SK-N-SH (cell line): ENCODE measurements at regions not wholly inside any gene's neighbourhood (a gene's known extent, or its start where the extent isn't known, plus 50 kb on each side); places are given as distances from the start of the nearest gene placed in this dataset.

Experiments
- CTCF ChIA-PET: fragments of 300-600, 350-600 bp; formaldehyde crosslinking; extraction: SDS; loops from one replicate; lab custom pipeline; 2021; lab: Yijun Ruan, JAX
- POLR2A ChIA-PET: fragments of 350-600 bp; sonication (Branson Sonifier 250); formaldehyde crosslinking; extraction: SDS; loops from one replicate; lab custom pipeline; 2020; ENCODE audit warnings: antibody characterized with exemption, inconsistent platforms; lab: Yijun Ruan, JAX
- DNase-seq: peaks from one replicate; pipeline ENCODE4 v3.0.0; 2012
- H2AFZ ChIP-seq: fragments of 200-600 bp; sonication (generic); 2 replicates; pipeline ENCODE4 v1.8.1; 2016; ENCODE audit warnings: antibody characterized with exemption, mild to moderate bottlenecking, low read depth
- H3F3A ChIP-seq: fragments of 200-600 bp; sonication (generic); replicated peaks from 2 replicates; pipeline ENCODE3; 2016; ENCODE audit warnings: antibody characterized with exemption, mild to moderate bottlenecking; ENCODE audit not compliant: insufficient read depth
- H3K27ac ChIP-seq, 2 experiments: fragments of 200-500 bp in 1 of 2; fragments of 200-600 bp in 1 of 2; sonication (Bioruptor generic) in 1 of 2; sonication (generic), shearing (Covaris generic) in 1 of 2; 2 replicates each; pipeline versions ENCODE4 v1.5.1 to v1.6.1; 2014 to 2016; ENCODE audit warnings: low read depth in 2 of 2, inconsistent platforms in 1 of 2, low read length in 1 of 2, mild to moderate bottlenecking in 1 of 2, mixed read lengths in 1 of 2
- H3K27me3 ChIP-seq: fragments of 200-600 bp; sonication (generic), shearing (Covaris generic); 2 replicates; pipeline ENCODE4 v1.6.1; 2016; ENCODE audit warnings: mixed run types; ENCODE audit not compliant: insufficient read depth
- H3K36me3 ChIP-seq, 2 experiments: fragments of 200-500 bp in 1 of 2; fragments of 200-600 bp in 1 of 2; sonication (Bioruptor generic) in 1 of 2; sonication (generic) in 1 of 2; replicated peaks in 1 of 2; 2 replicates each; pipeline versions ENCODE3 to v1.5.1; 2014 to 2016; ENCODE audit warnings: low read length in 1 of 2, mild to moderate bottlenecking in 1 of 2; ENCODE audit not compliant: insufficient read depth in 2 of 2, control insufficient read depth in 1 of 2
- H3K4me1 ChIP-seq, 2 experiments: fragments of 200-500 bp in 1 of 2; fragments of 200-600 bp in 1 of 2; sonication (Bioruptor generic) in 1 of 2; sonication (generic), shearing (Covaris generic) in 1 of 2; 2 replicates each; pipeline versions ENCODE4 v1.5.1 to v1.6.1; 2014 to 2016; ENCODE audit warnings: low read depth in 1 of 2, low read length in 1 of 2, mixed run types in 1 of 2; ENCODE audit not compliant: insufficient read depth in 2 of 2, control insufficient read depth in 1 of 2
- H3K4me2 ChIP-seq: fragments of 200-600 bp; sonication (generic), shearing (Covaris generic); 2 replicates; pipeline ENCODE4 v1.6.1; 2017; ENCODE audit warnings: mixed run types
- H3K4me3 ChIP-seq, 2 experiments: fragments of 200-500 bp in 1 of 2; fragments of 200-600 bp in 1 of 2; sonication (Bioruptor generic) in 1 of 2; sonication (generic), shearing (Covaris generic) in 1 of 2; 2 replicates each; pipeline versions ENCODE4 v1.5.1 to v1.8.1; 2014 to 2016; ENCODE audit warnings: low read depth in 2 of 2, inconsistent platforms in 1 of 2, low read length in 1 of 2, mild to moderate bottlenecking in 1 of 2, mixed read lengths in 1 of 2, moderate library complexity in 1 of 2
- H3K79me2 ChIP-seq: fragments of 200-600 bp; sonication (generic); 2 replicates; pipeline ENCODE4 v1.8.1; 2017; ENCODE audit warnings: mild to moderate bottlenecking; ENCODE audit not compliant: insufficient read depth
- H3K9ac ChIP-seq: fragments of 200-600 bp; sonication (generic); 2 replicates; pipeline ENCODE4 v1.6.1; 2017; ENCODE audit warnings: mixed run types
- H3K9me2 ChIP-seq: fragments of 200-600 bp; sonication (generic); 2 replicates; pipeline ENCODE4 v1.6.1; 2017; ENCODE audit warnings: mixed run types
- H3K9me3 ChIP-seq: fragments of 200-600 bp; sonication (generic); 2 replicates; pipeline ENCODE4 v1.6.1; 2017; ENCODE audit warnings: mixed run types, mild to moderate bottlenecking, moderate library complexity
- H4K20me1 ChIP-seq: fragments of 200-600 bp; sonication (generic); 2 replicates; pipeline ENCODE4 v1.6.1; 2017; ENCODE audit warnings: mild to moderate bottlenecking, mixed run types; ENCODE audit not compliant: insufficient read depth
- CHD2 ChIP-seq: fragments of 150-350 bp; IDR thresholded peaks from 2 replicates; pipeline ENCODE4 v1.6.1; 2018; ENCODE audit warnings: low read length; ENCODE audit not compliant: partially characterized antibody
- CTCF ChIP-seq: fragments of 200-600 bp; sonication (generic); IDR thresholded peaks from 2 replicates; pipeline ENCODE4 v1.6.1; 2017; ENCODE audit warnings: antibody characterized with exemption, mild to moderate bottlenecking, moderate library complexity
- ELF1 ChIP-seq: IDR thresholded peaks from 2 replicates; pipeline ENCODE4 v1.4.0; 2012
- EZH2phosphoT487 ChIP-seq: fragments of 200-600 bp; sonication (generic); IDR thresholded peaks from 2 replicates; pipeline ENCODE4 v1.6.1; 2017; ENCODE audit warnings: low read depth, mixed run types, mild to moderate bottlenecking, antibody characterized with exemption, moderate library complexity, borderline replicate concordance
- FOXJ3 ChIP-seq: sonication (generic); formaldehyde crosslinking; IDR thresholded peaks from 2 replicates; pipeline ENCODE4 v1.5.1; 2020; ENCODE audit warnings: mild to moderate bottlenecking, missing genetic modification reagents
- NRF1 ChIP-seq: IDR thresholded peaks from 2 replicates; pipeline ENCODE4 v1.6.1; 2012; ENCODE audit warnings: low read depth, mild to moderate bottlenecking, low read length
- RAD21 ChIP-seq: IDR thresholded peaks from 2 replicates; pipeline ENCODE4 v1.6.1; 2012; ENCODE audit warnings: mild to moderate bottlenecking, low read length
- RCOR1 ChIP-seq: fragments of 150-350 bp; IDR thresholded peaks from 2 replicates; pipeline ENCODE4 v1.6.1; 2017; ENCODE audit warnings: antibody characterized with exemption, low read length
- RXRA ChIP-seq: IDR thresholded peaks from 2 replicates; pipeline ENCODE4 v1.4.0; 2012; ENCODE audit warnings: low read depth, mild to moderate bottlenecking, borderline replicate concordance
- SIN3A ChIP-seq: IDR thresholded peaks from 2 replicates; pipeline ENCODE4 v1.6.1; 2012; ENCODE audit warnings: low read depth, mild to moderate bottlenecking, low read length, moderate library complexity, borderline replicate concordance
- SMC3 ChIP-seq: IDR thresholded peaks from 2 replicates; pipeline ENCODE4 v1.6.1; 2012; ENCODE audit warnings: low read depth, low read length, improper control_type of control experiment
- TEAD4 ChIP-seq: IDR thresholded peaks from 2 replicates; pipeline ENCODE4 v1.4.0; 2012; ENCODE audit warnings: mild to moderate bottlenecking, borderline replicate concordance; ENCODE audit not compliant: insufficient read depth
- ZBTB33 ChIP-seq: IDR thresholded peaks from 2 replicates; pipeline ENCODE4 v1.4.0; 2012; ENCODE audit warnings: low read depth, borderline replicate concordance
- WGBS: methylation state at CpG from one replicate; pipeline ENCODE4 v1.1.6; 2017; ENCODE audit warnings: low lambda C conversion rate; 5-methylcytosine and 5-hydroxymethylcytosine counted together
- TF ChIP-seq, protein P1 (sequence below): IDR thresholded peaks from 2 replicates; pipeline ENCODE4 v1.4.0; 2012; ENCODE audit warnings: low read depth
- TF ChIP-seq, protein P2 (sequence below): IDR thresholded peaks from 2 replicates; pipeline ENCODE4 v1.4.0; 2012; ENCODE audit warnings: low read depth, borderline replicate concordance

- Histone ChIP-seq H3K9me2 (no peaks in the 10 kb centered on the region), H3K27ac (no peak overlapping the region), H3K9ac (no peak overlapping the region), H3K27me3 (no peaks in the 10 kb centered on the region), H3K36me3 (no peaks in the 10 kb centered on the region), H4K20me1 (no peaks in the 10 kb centered on the region), H3K79me2 (no peaks in the 10 kb centered on the region), H3K4me1 (peaks cover 0 to 4% of the 10 kb centered on the region in 2 experiments; a peak in 2 of 4 replicates), H3K9me3 (no peaks in the 10 kb centered on the region), H3K4me3 (no peak overlapping the region), H2AFZ (no peak overlapping the region), H3K4me2 (no peak overlapping the region), H3F3A (no peaks in the 10 kb centered on the region)
- TF ChIP-seq EZH2phosphoT487: no peak
- TF ChIP-seq ELF1: no peak
- TF ChIP-seq FOXJ3 (CRISPR knock-in tag): no peak
- TF ChIP-seq SIN3A: no peak
- TF ChIP-seq TEAD4: no peak
- TF ChIP-seq CTCF: no peak
- TF ChIP-seq NRF1: no peak
- no peak for TF ChIP-seq RCOR1
- TF ChIP-seq RXRA: no peak
- TF ChIP-seq, protein P1, sequence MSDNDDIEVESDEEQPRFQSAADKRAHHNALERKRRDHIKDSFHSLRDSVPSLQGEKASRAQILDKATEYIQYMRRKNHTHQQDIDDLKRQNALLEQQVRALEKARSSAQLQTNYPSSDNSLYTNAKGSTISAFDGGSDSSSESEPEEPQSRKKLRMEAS: no peak
- no peak for TF ChIP-seq RAD21
- TF ChIP-seq, protein P2, sequence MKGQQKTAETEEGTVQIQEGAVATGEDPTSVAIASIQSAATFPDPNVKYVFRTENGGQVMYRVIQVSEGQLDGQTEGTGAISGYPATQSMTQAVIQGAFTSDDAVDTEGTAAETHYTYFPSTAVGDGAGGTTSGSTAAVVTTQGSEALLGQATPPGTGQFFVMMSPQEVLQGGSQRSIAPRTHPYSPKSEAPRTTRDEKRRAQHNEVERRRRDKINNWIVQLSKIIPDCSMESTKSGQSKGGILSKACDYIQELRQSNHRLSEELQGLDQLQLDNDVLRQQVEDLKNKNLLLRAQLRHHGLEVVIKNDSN: no peak
- no peak for TF ChIP-seq ZBTB33
- TF ChIP-seq CHD2: no peak
- no peak for TF ChIP-seq SMC3
- ChIA-PET POLR2A (no interaction called here), CTCF (interaction anchor here (1.1 kb wide), 1 partner anchor 12 kb away, joined by 3 read pairs; no protein-coding TSS in a partner anchor)
- DNase-seq: no peak
- 22% methylated on average over 5 of the region's 5 CpGs for WGBS
These were observed 368.8 kb downstream of the ADRA2A start for GRCh38 chr10:111445667-111446066.
